HG02798 (cell line): ENCODE measurements at regions not wholly inside any gene's neighbourhood (a gene's known extent, or its start where the extent isn't known, plus 50 kb on each side); places are given as distances from the start of the nearest gene placed in this dataset.

Source experiments
- ATAC-seq: cut with Tn5 transposase; IDR thresholded peaks from one replicate; pipeline ENCODE4 v1.9.1; 2021; ENCODE audit warnings: mild to moderate bottlenecking; ENCODE audit not compliant: unreplicated experiment, poor library complexity

DNA sequence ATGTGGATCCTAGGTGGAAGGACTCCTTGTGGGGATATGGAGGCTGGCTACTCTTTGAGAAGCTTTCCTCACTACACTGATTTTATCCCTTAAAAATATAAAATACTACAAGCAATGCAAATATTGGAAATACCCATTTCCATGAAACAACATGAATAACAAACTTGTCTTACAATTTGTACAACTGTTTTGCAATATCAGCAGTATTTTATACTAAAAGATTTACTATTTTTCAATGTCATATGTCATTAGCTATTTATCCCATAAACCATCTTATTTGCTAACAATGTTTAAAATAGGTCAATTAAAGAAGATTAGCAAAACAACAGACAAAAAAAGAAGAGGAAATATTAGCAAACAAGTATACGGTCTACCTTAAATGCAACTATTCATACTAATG lies 1674.1 kb downstream of the PCDH7 start:
- no peak for ATAC-seq

DNA sequence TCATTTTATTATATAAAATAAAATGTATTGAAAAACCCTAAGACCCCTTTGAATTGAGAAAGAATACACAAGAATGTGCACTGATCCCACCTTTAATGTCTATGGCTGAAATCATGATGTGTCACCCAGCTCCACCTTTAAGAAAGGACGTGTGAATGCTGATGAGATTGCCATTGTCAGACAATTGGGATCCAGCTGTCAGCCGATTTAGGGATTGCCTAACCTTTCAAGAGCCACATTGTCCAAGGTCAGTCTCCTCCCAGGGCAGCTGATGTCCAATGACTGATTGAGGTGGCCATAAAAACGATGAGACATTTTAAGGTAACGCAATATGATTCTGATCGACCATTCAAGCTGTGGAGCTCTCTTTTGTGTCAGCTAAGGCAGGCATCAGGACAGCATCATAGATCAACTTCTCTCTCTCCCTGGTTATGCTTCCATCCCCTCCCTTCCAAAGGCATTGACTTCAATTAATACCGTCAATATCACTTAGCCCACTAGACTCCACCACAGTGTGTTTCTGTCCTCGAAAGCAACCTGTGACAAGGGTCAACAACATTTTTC lies 1676.4 kb downstream of the PCDH7 start:
- ATAC-seq: no peak

DNA sequence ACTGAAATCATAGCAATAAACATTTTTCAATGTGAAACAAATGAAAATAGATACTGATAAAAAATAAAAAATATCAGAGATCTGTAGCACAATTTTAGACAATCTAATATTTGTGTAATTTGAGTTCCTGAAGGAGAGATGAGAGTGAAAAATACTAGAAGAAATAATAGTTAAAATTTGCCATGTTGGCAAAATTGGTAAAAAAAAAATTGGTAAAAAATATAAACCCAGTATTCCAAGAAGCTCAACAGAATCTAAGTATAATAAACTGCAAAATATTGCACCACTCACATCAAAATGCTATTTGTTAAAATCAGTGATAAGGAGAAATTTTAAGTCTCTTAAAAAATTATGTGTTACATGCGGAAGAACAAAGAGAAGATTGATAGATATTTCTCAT lies 1680.7 kb downstream of the PCDH7 start:
- ATAC-seq: no peak

DNA sequence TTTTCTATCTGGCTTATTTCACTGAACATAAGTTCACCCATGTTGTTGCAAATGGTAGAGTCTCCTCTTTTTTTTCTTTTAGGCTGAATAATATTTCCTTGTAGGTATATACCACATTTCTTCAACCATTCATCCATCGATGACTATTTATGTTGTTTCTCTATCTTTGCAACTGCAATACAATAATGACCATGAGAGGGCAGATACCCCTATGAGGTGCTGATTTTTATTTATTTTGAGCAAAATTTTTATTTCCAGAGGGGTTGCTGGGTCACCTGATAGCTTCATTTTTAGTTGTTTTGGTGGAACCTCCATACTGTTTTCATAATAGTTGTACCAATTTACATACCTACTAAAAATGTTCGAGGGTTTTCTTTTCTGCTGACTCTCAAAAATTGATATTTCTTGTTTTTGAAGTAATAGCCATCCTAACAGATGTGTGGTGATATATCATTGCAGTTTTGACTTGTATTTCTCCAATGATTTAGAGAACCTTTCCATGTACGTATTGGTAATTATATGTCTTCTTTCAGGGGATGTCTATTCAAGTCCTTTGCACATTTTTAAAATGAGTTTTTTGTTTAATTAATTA lies 1697.0 kb downstream of the PCDH7 start:
- no peak for ATAC-seq

DNA sequence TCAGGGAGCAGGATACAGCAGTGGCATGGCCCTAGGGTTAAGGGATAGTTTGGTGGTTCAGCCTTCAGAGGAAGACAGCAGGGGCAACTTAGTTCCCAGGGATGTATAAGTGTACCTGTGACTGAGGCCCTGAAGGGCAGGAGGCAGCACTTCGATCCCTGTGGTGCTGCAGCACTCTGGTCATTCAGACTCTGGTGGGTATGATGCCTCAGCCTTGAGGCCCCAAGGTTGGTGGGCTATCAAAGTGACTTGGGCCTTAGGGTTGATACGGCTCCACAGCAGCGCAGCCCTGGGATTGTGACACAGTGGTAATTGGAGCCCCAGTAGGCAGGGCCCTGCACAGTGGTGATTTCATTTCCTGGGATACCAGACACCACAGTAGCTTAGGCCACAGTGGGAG lies 1703.1 kb downstream of the PCDH7 start:
- ATAC-seq: no peak

DNA sequence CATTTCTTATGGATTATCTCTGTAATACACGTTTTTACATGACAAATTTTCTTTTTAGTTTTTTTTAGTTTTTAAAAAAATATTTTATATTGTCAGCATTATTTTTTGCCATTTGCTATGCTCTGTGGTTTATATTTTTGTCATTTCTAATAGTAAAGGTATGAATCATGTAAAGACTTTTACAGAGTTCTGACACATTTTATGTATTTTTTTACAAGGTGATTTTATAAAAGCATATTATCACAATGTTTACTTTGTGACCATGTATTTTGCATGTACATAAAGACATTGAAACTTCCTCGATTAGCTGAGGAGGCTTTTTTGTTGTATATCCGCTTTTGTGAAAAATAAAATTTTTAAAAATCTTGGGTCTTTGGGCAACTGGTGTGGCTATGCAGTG lies 1705.1 kb downstream of the PCDH7 start:
- no peak for ATAC-seq

DNA sequence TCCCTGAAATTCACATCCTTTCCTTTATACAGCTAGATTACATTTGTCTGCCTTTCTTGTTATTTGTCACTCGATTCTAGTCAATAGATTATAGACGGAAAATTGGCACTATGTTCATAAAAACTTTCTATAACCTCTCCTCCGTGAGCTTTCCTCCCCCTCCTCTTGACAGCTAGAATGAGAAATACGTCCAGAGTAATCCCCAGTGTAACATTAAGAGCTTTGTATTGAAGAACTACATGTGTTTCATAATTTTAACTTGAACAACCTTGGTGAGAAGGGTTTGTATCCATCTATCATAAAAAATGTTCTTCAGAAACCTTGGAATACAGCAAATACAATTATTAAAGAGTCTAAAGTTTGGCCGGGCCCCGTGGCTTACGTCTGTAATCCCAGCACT lies 1707.4 kb downstream of the PCDH7 start:
- ATAC-seq: no peak

DNA sequence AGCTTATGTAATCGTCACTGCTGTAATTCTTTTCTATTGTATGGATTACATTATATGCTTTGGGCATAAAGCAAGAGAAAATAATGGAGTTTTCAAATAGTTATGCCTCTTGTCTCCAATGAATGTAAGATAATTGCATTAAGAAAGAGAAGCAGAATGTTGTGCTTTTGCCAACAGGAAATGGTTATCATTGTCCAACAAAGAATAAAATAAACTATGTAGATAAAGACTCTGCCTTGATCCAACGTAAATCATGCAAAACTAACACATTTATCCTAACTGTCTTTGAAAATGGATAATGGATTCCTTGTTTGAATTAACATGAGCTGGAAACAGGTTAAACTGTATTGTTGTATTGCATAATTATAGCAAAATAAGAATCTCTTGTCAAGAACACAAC lies 1709.0 kb downstream of the PCDH7 start:
- no peak for ATAC-seq

DNA sequence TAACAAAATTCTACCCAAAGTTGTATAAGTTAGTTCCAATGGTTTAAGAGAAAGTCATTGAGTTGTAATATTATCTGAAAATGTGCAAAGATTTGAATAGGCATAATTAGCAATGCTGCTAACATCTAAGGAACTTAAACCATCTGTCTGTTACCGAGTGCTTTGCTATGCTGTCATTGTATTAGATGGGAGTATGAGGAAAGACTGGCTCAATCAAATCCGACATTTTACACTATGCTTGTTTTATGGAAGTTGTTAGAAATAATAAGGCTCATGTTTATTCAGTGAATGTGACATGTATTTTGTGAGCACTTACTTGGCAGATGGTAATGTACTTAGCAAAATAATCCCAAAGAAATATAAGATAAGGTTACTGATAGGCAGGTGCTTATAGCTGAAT lies 1715.1 kb downstream of the PCDH7 start:
- no peak for ATAC-seq

DNA sequence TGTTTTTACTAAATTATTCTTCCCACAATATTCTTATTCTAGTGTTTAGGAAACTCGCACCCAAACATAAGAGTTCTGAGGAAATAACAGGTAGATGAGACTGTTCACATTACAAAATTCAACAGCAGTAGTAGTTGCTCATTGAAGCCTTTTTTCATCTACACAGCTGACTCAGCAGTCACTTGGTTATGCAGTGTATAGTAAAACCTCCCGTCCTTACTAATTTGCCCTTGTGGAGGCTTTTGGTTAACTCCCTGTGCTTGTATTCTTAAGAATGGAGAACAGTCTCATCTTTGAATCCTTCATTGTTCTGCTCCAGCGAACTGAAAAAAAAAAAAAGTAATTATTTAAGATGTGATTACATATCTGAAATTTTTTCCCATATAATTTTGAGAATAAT lies 1716.6 kb downstream of the PCDH7 start:
- ATAC-seq: no peak

DNA sequence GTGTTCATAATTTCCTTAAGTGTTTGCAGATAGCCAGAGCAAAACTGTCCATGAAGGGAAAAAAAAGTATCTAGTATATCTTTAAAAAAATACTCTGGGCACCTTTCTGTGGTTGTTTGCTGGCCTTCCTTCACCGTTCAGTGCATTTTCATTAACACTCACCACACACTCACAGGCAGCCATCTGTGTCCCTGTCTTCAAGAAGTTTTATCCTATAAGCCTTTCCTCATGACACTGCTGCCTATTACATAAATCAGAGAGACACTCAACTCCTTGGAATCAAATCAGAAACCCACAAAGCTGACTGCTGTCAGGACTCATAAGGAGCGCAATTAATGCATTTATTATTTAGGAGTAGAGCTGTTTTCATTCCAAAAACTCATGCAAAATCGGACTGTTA lies 1720.2 kb downstream of the PCDH7 start:
- no peak for ATAC-seq

DNA sequence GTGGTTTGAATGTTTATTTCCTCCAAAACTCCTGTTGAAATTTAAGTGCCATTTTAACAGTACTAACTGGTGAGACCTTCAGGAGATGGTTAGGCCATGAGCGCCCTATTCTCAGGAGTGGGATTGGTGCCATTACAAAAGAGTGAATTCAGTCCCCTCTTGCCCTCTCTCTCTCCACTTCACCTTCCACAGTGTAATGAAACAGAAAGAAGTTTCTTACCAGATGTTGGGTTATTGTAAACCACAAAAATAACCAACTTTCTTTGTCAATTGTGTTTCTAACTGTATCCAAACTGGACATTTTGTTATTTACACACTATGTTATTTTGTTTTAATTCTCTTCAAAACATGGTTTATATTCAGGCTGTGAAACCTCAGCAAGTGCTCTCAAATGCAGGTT lies 1734.3 kb downstream of the PCDH7 start:
- no peak for ATAC-seq

DNA sequence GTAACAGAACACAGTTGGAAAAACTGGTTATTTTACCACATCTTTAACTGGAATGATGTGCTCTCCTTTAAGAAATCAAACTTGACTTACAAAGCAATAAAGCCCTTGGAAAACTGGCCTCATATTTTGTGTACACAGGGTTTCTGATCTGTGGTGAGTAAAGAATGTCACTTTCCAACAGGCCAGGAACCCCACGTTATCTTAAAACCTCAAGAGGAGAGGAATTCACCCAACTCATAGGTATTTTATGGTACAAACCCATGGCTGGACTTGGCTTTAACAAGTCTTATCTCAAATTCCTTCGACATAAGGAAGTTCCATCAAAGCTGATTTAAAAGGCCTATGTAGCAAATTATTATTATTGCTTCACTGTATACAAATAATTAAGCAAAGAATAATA lies 1735.1 kb downstream of the PCDH7 start:
- no peak for ATAC-seq

DNA sequence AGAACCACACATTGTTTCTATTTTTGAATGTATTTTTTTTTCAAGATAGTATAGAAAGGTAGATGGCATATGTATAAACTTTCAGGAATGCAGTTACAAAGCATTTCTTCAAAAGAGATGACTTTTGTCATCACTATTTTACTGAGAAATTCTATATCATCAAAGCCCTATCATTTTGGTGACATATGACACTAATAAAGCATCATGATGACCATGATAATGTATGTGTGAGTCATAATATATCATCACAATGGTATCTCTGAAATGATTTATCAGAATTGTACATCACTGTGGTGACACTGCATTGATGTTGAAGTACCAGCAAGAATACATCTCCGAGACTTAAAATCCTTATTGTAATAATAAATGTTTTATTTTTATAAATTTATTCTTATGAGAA lies 1740.8 kb downstream of the PCDH7 start:
- ATAC-seq: no peak

DNA sequence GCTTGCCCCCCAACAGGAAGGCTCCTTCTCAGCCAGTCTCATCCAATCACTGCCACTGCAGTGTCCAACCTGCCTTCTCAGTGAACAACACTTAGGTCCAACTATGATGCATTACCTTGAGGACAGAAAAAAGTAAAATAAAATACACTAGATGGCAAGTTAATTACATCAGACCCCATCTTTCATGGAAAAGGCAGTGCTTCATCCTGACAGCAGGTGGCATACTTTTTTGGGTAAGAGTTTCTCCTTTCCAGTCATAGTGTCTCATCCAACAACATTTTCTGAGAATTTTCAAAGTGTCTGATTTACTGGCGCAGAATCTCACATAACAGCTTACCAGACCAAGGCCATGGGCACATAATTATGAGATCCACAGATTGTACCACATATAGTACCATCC lies 1742.8 kb downstream of the PCDH7 start:
- ATAC-seq: no peak

DNA sequence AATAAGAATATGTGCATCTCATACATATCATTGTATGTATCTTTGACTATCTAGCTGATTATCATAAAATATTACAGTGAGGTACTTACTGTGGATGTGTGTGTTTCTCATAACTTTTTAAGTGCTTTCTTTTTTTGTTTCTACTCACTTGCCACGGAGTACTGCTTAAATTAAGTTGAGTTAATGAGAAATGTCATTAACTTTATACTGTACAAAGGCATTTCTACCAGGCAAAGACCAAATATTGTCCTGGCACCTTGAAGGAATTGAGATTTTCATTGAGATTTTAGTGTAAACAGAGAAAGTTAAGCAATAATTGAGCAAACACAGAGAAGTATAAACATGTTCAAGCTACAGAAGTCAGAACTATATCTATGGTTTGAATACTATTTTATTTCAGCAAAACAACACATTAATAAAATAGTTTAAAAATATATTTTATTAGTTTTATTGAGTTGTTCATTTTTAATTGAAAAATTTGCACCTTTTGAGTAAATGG lies 1750.0 kb downstream of the PCDH7 start:
- no peak for ATAC-seq

DNA sequence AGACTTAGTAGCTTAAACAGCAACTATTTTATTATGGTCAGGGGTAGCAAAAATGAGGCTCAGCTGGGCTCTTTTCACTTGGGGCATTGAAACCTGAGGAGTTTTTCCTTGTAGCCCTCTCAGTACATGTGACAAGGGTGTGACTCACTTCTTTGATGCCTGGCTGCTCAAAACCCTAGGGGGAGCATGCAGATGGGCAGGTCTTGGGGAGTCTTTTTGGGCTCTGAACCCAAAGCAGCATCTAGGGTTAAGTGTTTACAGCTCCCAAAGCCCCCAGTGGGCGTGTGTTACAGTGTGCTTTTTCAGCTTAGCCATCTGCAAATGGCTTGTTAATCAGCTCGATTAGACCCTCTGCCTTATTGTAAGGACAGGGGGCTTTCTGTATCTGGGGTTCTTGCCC lies 1752.7 kb downstream of the PCDH7 start:
- no peak for ATAC-seq

DNA sequence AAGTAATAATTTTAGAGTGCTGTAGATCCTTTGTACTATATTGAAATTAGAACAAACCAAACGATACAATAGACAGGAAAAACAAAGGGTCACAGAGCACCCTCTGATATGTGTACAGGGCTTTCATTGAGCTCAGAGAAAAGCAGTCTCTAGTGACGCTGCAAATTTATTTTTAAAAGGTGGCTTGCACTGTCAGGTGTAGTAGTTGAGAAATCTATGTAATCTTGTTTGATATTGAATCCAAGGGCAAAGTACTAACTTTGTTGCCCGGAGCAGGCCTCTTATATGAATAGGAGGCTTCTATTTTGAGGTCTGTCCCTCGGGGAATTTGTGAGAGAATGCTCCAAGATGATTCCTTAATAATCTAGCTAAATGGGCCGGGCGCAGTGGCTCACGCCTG lies 1755.5 kb downstream of the PCDH7 start:
- no peak for ATAC-seq

DNA sequence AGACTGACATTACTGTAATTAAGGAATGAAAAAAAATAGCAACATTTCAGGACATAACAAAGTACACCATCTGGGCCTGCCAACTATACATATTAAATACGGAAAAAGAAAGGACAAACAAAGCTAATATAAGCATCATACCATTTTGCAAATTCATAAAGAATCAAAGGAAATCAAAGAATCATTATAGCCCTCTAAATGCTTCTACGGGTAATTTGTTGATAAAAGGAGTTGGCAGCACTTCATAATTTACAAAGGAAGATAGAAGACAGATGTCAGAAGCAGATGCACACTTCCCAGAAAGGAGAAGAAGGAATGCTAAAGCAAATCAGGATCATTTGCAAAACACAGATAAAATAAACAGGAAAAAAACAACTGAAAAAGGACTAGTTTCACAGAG lies 1757.3 kb downstream of the PCDH7 start:
- no peak for ATAC-seq

DNA sequence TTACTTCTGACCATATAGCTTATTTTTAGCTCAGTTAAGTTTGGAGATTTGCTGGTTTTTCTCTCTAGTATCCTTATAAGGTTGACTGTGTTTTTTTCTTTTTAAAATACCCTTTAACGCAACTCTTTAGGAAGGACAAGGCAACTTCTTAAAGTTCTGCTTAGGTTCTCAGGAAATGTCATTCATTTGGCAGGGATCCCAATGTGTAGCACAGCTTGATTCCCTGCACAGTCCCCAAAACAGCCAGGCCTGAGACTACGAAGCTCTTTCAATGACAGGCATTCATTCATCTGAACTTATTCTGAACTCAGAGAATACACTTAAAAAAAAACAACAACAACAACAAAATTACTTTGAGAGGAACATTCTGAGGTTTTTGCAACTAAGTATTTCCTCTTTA lies 1765.8 kb downstream of the PCDH7 start:
- ATAC-seq: no peak

DNA sequence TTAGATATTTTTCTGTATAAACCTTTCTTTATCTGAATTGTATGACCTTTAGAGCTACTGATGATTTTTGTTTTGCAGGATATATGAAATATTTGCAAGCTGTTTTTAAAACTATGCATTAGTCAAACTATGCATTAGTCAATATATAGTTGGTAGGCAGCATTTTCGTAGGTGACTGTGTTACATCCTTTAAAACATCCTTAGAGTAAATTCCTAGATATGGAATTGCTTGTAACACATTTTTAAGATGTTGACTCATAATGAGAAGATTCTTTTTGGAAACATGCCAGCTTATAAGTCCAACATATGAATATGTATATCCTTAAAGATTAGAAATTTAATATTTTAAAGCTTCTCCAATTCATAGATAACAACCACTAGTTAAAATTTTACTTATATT lies 1768.5 kb downstream of the PCDH7 start:
- ATAC-seq: no peak

DNA sequence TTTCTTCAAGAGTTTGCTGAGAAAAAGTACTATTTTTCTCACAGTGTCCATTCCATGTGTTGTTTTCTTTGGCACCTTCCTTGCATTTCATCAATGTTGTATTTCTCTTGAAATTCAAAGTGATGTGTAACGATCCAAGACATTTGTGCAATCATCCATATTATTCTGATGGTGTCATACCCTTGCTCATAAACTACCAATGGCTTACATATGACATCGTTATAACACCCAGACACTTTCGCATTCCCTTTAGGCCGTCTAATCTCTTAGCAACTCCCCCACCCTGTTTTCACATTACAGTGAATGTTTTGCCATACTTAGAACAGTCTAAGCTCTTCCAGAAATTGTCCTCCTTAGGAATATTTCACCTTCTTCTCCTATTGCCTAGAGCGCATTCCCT lies 1779.0 kb downstream of the PCDH7 start:
- ATAC-seq: no peak

DNA sequence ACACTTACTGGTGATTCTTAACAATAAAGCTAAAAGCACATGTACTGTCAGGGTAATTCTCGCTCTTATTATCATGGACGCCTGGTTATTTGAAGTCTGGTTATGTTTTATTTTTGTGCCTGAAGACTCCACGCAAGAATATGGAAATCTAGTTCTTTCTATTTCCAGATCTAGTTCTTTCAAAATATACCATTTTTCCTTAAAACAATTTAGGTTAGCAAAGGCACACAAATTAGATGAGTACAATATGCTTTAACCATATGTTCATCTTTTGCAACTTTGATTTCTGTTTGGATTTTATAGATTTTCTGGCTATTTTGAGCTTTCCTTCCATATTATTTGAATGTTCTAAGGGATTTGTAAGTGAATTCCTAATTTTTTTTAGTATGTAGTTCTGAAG lies 1783.1 kb downstream of the PCDH7 start:
- no peak for ATAC-seq
